Adrenal gland (tissue), 9 donors: ENCODE measurements at regions not wholly inside any gene's neighbourhood (a gene's known extent, or its start where the extent isn't known, plus 50 kb on each side); places are given as distances from the start of the nearest gene placed in this dataset.

Experiments
- DNase-seq, 7 donors: peaks; one replicate each; pipeline ENCODE4 v3.0.0-alpha.2; 2019 to 2020
- H3K27ac ChIP-seq, 5 donors: fragments of 200-600 bp; sonication (generic) in 4 of 5; 1 replicate in 3 of 5; 2 replicates in 2 of 5; pipeline versions ENCODE4 v1.5.1 to v1.8.0; 2016 to 2020; ENCODE audit warnings: mild to moderate bottlenecking in 1 of 5
- H3K27me3 ChIP-seq: fragments of 200-600 bp; 2 replicates; pipeline ENCODE4 v1.8.0; 2021
- H3K36me3 ChIP-seq, 2 donors: fragments of 200-600 bp; replicated peaks in 1 of 2; 1 replicate in 1 of 2; 2 replicates in 1 of 2; pipeline versions ENCODE4 v1.5.1 to v1.8.0; 2018 to 2022
- H3K4me1 ChIP-seq, 2 donors: fragments of 200-600 bp; replicated peaks in 1 of 2; 1 replicate in 1 of 2; 2 replicates in 1 of 2; pipeline versions ENCODE4 v1.5.1 to v1.8.0; 2018 to 2021
- H3K4me3 ChIP-seq, 4 donors: fragments of 200-600 bp; sonication (generic) in 3 of 4; one replicate each; pipeline ENCODE4 v1.5.1; 2016 to 2018
- H3K9me3 ChIP-seq, 3 donors: fragments of 200-600 bp; sonication (generic) in 1 of 3; replicated peaks in 1 of 3; 1 replicate in 2 of 3; 2 replicates in 1 of 3; pipeline versions ENCODE4 v1.5.1 to v1.8.0; 2016 to 2021
- CTCF ChIP-seq, 6 experiments: fragments of 450-650 bp in 4 of 6; fragments of 200-600 bp in 2 of 6; sonication (generic) in 1 of 6; IDR thresholded peaks; 1 replicate in 5 of 6; 2 replicates in 1 of 6; pipeline versions ENCODE4 v1.5.1 to v1.8.0; 2016 to 2021; ENCODE audit warnings: antibody characterized with exemption in 6 of 6, mild to moderate bottlenecking in 2 of 6, moderate library complexity in 1 of 6
- POLR2A ChIP-seq, 2 donors: fragments of 450-650 bp; IDR thresholded peaks; one replicate each; pipeline ENCODE4 v1.6.1; 2017; ENCODE audit warnings: antibody characterized with exemption in 2 of 2, mild to moderate bottlenecking in 2 of 2, moderate library complexity in 1 of 2
- WGBS, 4 donors: extraction: QIAGEN DNeasy Blood & Tissue Kit in 2 of 4; methylation state at CpG; one replicate each; pipeline versions ENCODE4 v1.1.5 to v1.1.7; 2013 to 2017; 5-methylcytosine and 5-hydroxymethylcytosine counted together
- intact Hi-C, 2 donors: fragments of 100-400 bp; cut with DNase I; formaldehyde crosslinking; loops; one replicate each; pipeline versions ENCODE4 v1.14.1 to v1.15.0; 2022 to 2023
- donor health status: healthy with polysubstance abuse.
- donor health status: Bipolar disorder and iron deficiency.
- donor health status: DM: yes; HTN: yes; CAD: no.
- donor health status: DM: no; HTN: no; CAD: no.
- donor health status: DM: no; HTN: no; CAD: no.

DNA sequence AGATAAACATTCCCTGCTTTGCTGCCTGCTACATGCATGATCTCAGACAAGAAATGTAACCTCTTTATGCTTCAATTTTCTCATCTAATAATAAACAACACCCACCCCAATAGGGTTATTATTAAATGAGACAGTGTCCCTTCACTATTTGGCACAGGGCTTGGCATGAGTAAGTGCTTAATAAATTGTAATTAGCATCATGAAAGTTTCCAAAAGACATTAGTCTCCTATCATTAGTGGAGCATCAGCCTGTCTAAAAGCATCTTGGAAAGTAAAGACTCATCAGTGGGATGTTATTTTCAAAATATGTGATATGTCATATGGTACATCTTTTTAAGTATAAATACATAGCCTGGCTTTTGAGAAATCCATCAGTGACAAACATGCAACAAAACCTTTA, 275.0 kb downstream of the ZEB2 start:
- Histone ChIP-seq H3K9me3 (no peaks in the 10 kb centered on the region), H3K36me3 (no peaks in the 10 kb centered on the region), H3K4me1 (peaks cover 0 to 14% of the 10 kb centered on the region in 2 donors), H3K27ac (no peak overlapping the region), H3K4me3 (no peak overlapping the region), H3K27me3 (no peaks in the 10 kb centered on the region)
- intact Hi-C loops: no loop called here
- no peak for DNase-seq
- TF ChIP-seq POLR2A (IDR thresholded peaks at IDR 0.05) (no peak), CTCF (IDR thresholded peaks at IDR 0.05) (no peak)

DNA sequence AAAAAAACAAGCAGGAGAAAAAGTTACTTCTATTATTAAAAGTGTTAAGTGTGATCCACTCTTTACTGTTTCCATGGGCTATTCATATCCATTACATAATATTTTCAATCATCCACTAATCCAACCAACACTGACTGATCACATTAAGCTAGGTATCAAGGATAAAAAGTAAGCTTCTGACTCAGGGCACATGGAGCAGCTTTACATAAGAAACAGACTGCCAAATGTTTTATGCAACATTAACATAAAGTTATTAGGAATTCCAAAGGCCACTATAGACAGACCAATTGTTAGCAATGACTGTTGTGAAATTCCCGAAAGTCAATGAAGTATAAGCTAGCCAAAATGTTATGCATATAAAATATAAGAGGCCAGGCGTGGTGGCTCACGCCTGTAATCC, 277.6 kb downstream of the ZEB2 start:
- Histone ChIP-seq H3K27ac (no peak overlapping the region), H3K4me3 (no peak overlapping the region), H3K27me3 (no peaks in the 10 kb centered on the region), H3K9me3 (no peaks in the 10 kb centered on the region), H3K36me3 (no peaks in the 10 kb centered on the region), H3K4me1 (peaks cover 0 to 14% of the 10 kb centered on the region in 2 donors)
- DNase-seq: no peak
- no peak for TF ChIP-seq POLR2A (IDR thresholded peaks at IDR 0.05)
- TF ChIP-seq CTCF (IDR thresholded peaks at IDR 0.05): no peak
- intact Hi-C loops: no loop called here
- WGBS, 4 donors: 87 to 99% (median 94%) methylated on average over 3 of the region's 3 CpGs

DNA sequence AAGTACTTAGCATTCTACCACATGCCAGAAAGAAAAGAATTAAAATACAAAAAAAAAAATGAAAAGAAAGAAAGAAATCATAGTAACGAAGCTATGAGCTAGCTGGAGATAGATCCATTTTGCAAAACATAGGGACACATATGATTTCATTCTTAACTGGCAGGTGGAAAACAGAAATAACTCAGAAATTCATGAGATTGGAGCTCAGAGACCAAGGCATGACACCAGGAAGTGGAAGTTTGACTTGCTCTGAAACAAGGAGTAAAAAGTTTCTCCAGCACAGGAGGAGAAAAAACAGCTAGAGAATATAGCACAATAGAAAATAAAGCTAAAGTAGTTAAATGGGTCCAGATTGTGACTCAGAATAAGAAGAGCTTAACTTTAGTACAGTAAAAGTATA, 278.1 kb downstream of the ZEB2 start:
- H3K9me3 ChIP-seq: no peaks in the 10 kb centered on the region
- no peak overlapping the region for H3K4me3 ChIP-seq
- TF ChIP-seq CTCF (IDR thresholded peaks at IDR 0.05) (no peak), POLR2A (IDR thresholded peaks at IDR 0.05) (no peak)
- H3K27me3 ChIP-seq: no peaks in the 10 kb centered on the region
- intact Hi-C loops: no loop called here
- WGBS, 4 donors: 80 to 93% (median 90%) methylated on average over 1 of the region's 1 CpG
- no peak overlapping the region for H3K27ac ChIP-seq
- peaks cover 0 to 14% of the 10 kb centered on the region in 2 donors for H3K4me1 ChIP-seq
- DNase-seq: no peak
- H3K36me3 ChIP-seq: no peaks in the 10 kb centered on the region

- WGBS, 4 donors: 65 to 73% (median 73%) methylated on average over 3 of the region's 3 CpGs
- Histone ChIP-seq H3K27me3 (no peaks in the 10 kb centered on the region), H3K27ac (no peak overlapping the region), H3K4me1 (peaks cover 0 to 14% of the 10 kb centered on the region in 2 donors), H3K36me3 (no peaks in the 10 kb centered on the region), H3K4me3 (no peak overlapping the region), H3K9me3 (no peaks in the 10 kb centered on the region)
- intact Hi-C loops: no loop called here
- no peak for DNase-seq
- TF ChIP-seq POLR2A (IDR thresholded peaks at IDR 0.05): no peak
- TF ChIP-seq CTCF (IDR thresholded peaks at IDR 0.05): no peak
These were observed 279.1 kb downstream of the ZEB2 start for GRCh38 chr2:144240656-144241339.
